GM10266 (cell line): ENCODE measurements at regions not wholly inside any gene's neighbourhood (a gene's known extent, or its start where the extent isn't known, plus 50 kb on each side); places are given as distances from the start of the nearest gene placed in this dataset.

Source experiments
- DNase-seq: peaks from one replicate; pipeline ENCODE4 v3.0.0; 2012; ENCODE audit errors: extremely low spot score
- CTCF ChIP-seq: IDR thresholded peaks from 2 replicates; pipeline ENCODE4 v1.5.1; 2012; ENCODE audit warnings: mild to moderate bottlenecking, low read depth; ENCODE audit not compliant: control insufficient read depth, insufficient read depth; ENCODE audit errors: missing control alignments

- no peak for DNase-seq
- TF ChIP-seq CTCF: no peak
These were observed 206.4 kb upstream of the SPRY2 start for GRCh38 chr13:80547341-80547740.

- DNase-seq: no peak
These were observed 192.2 kb upstream of the SPRY2 start for GRCh38 chr13:80533175-80533574.

GRCh38 chr13:80530902-80531301, 190.0 kb upstream of the SPRY2 start:
- TF ChIP-seq CTCF: no peak
- no peak for DNase-seq

More at GRCh38 chr13:80533175-80533574, 192.2 kb upstream of the SPRY2 start:
- no peak for TF ChIP-seq CTCF

GRCh38 chr13:80530191-80530590, 189.3 kb upstream of the SPRY2 start:
- DNase-seq: no peak
- no peak for TF ChIP-seq CTCF

GRCh38 chr13:80529734-80530133, 188.8 kb upstream of the SPRY2 start:
- no peak for TF ChIP-seq CTCF
- DNase-seq: no peak

- no peak for DNase-seq
- no peak for TF ChIP-seq CTCF
These were observed 187.8 kb upstream of the SPRY2 start for GRCh38 chr13:80528733-80529132.

- TF ChIP-seq CTCF: no peak
- DNase-seq: no peak
These were observed 186.5 kb upstream of the SPRY2 start for GRCh38 chr13:80527400-80527799.
